Astrocyte (in vitro differentiated cells and primary cell): ENCODE measurements at regions not wholly inside any gene's neighbourhood (a gene's known extent, or its start where the extent isn't known, plus 50 kb on each side); places are given as distances from the start of the nearest gene placed in this dataset.

Experiments
- CTCF ChIP-seq: IDR thresholded peaks from 2 replicates; pipeline ENCODE4 v1.5.1; 2011; ENCODE audit warnings: low read depth, mild to moderate bottlenecking, inconsistent platforms, low read length, moderate library complexity; ENCODE audit not compliant: insufficient read depth
- EZH2 ChIP-seq: IDR thresholded peaks from 2 replicates; pipeline ENCODE4 v1.6.1; 2012; ENCODE audit warnings: mild to moderate bottlenecking, low read length, inconsistent platforms; ENCODE audit not compliant: insufficient read depth

DNA sequence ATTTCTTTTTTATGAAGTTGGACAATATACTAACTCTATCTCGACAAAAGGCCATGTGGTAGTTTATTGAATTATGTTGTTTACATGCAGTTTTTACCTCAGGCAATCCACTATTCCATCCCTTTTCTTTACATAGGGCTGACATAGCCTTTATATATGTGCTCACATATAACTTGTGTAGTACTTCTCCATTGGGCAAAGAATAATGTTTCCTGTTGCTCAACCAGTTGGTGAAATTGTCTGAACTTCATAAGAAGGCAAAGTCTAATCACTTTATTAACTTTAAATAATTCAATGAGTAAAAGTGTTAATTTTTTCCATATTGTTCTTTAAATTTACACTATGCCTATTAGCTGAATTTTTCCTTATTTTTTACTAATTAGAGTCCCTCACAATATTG is 1272.1 kb downstream of the EPHA7 start:
- TF ChIP-seq EZH2 (no peak), CTCF (no peak)
